Stimulated activated CD8-positive, alpha-beta memory T cell treated with anti-CD3 and anti-CD28 coated beads, Interleukin-12 subunit alpha, Interleukin-12 subunit beta, amount 100 ng/mL, for 24 hours (primary cell): ENCODE measurements at regions not wholly inside any gene's neighbourhood (a gene's known extent, or its start where the extent isn't known, plus 50 kb on each side); places are given as distances from the start of the nearest gene placed in this dataset.
"Not testable (repeated sequence)": the region's sequence is repeated elsewhere in the genome, so short reads cannot be mapped to it uniquely, and the experiment has no call there.

ENCODE experiments used
- DNase-seq: peaks from one replicate; pipeline ENCODE4 v3.0.0-alpha.2; 2020; ENCODE audit errors: extremely low read depth

GRCh38 chr9:105975886-105976645 lies 281.7 kb downstream of the TMEM38B start:
- no peak for DNase-seq

DNA sequence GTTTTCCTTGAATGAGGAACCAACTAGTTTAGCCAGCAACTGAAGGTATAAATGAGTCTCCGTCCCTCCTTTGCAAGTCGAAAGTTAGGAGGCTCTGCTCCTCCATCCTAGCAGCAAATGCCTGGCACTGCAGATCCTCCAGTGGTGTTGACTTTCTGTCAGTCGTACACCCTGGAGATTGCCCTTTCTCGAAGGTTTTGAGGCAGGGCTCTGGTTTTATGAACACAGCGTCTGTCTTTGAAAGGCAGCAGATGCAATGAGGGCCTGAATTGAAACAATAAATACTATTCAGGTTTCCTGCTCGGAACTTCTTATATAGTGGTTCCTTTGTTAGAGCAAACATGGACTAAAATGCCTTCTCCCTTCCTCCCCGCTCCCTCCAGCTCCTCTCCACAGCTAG lies 284.0 kb downstream of the TMEM38B start:
- DNase-seq = no peak

DNA sequence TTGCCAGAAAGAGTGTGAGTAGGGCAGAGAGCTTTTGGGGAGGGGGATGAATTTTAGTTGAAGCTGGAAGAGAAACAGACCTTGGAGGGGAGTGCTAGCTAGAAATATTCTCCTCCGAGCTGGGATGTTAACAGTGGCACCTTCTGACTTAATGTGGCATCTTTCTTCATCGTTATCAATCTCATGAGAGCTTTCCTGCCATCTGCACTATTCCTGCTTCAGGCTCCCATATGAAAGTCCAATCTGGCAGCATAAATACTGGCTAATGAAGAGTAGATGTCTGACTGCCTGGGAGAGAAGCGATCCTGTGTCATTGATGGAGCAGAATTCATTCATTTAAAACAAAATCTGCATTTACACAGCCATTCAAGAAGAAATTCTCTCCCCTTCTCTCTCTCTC lies 284.5 kb downstream of the TMEM38B start:
- no peak for DNase-seq

- no peak for DNase-seq
Observed at GRCh38 chr9:105979290-105979689, 284.9 kb downstream of the TMEM38B start.

DNA sequence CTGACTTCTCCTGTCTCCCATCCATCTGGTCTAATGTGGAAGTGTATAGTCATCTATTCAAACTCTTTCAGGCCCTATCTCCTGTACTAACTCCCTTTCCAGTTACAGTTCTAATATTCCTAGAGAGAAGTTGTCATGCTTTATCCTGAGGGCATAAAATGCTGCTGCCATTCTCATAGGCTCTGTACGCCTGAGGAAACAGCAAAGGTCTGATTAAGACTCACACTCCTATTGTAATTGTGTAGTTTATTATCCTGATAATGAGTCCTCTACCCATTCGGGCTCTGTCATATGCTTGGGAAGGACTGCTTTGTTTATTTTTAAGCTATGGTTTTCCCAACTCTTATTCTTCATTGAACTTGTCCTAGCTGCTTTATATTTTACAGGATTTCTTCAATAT lies 290.4 kb downstream of the TMEM38B start:
- no peak for DNase-seq

GRCh38 chr9:105993116-105993854 lies 298.9 kb downstream of the TMEM38B start:
- DNase-seq = no peak

GRCh38 chr9:105993921-105994715 lies 299.8 kb downstream of the TMEM38B start:
- no peak for DNase-seq

DNA sequence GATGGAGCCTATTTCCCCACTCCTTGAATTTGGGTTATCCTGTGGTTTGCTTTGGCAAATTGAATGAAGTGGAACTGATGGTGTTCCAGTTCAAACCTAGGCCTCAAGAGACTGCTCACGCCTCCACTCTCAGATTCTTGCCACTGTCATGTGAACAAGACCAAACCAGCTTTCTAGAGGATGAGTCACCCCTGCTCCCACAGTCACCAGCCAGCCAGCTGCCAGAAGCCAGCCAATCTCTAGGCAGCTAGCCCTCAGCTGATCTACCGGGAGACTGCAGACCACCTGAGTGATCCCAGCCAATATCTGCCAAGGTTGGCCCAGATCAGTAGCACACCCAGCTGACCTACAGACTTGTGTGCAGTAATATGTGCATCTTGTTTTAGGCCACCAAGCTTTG lies 300.6 kb downstream of the TMEM38B start:
- DNase-seq = no peak

DNA sequence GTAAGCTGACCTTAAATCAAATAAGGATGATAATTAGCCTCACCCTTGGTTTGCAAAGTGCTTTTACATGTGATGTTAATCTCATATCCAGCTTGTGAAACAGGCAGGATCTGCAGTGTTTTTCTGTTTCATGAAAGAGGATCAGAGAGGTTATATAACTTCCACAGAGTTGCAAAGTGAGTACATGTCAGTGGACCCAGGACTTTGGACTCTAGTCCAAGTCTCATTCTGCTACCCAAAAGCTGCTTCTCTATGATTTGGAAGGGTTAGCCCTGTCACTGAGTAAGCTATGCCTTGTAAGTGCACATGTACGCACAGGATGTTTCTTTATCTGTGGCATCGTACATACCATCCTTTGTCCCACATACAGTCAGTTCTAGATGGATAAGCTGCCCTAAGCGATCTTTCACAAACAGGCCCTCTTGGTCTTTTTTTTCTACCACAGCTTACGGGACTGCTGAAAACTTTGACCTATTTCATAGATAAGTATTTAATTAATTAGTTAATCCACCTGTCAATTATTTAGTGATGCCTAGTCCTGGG lies 322.9 kb downstream of the TMEM38B start:
- no peak for DNase-seq

GRCh38 chr9:106019039-106019680 lies 324.8 kb downstream of the TMEM38B start:
- no peak for DNase-seq

DNA sequence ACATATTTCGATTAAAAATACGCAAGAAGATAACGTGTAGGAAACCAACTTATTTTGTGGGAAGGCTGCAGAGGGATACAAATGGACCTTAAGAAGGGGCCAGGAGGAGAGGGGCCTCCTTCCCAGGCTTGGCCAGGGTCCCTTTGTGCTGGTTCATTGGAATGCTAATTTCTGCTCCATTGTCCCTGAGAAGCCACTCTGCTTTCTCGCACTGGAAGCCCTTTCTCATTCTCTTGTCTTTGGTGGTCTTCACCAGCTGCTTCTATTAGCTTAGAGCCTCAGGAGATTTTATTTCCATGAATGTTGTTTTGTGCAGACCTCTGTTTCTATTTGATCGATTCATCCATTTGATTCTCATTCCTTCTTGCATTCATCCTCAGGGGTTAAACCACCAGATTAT lies 325.4 kb downstream of the TMEM38B start:
- no peak for DNase-seq

DNA sequence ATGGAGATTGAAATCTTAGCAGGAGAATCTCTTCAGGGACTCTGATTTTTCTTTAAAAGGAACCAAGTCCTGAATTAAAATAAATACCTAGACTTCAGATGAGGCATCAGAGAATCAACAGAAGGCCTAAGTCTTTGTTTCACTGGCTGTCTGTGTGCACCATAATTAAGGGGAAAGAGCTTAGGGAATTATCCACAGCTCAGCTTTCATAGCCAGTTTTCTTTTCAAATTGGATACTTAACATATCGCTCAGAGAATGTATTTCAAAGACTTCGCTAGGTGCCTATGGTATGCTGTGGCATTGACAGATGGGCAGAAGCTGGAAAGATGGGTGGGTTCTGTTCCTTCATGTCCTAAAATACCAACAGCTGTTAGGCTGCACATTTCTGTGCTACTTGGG lies 325.8 kb downstream of the TMEM38B start:
- DNase-seq = no peak

GRCh38 chr9:106023455-106023854 lies 329.1 kb downstream of the TMEM38B start:
- no peak for DNase-seq

DNA sequence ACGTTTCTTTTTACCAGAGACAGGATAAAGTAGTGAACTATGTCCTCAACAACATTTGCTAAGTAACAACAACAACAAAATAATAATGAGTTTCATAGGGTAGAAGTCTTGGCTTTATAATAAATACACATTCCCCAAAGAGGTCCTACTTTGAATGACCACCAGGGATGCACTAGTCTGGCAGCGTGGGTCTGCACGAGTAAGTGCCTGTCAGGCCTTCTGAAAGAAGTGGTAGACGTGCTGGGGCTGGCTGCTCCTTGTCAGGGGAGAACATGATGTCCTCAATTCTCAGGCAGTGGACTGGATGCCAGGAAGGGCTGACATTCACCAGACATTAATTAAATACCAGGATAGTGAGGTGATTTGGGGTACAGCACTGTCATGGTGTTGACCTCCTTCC lies 331.1 kb downstream of the TMEM38B start:
- DNase-seq = no peak

DNA sequence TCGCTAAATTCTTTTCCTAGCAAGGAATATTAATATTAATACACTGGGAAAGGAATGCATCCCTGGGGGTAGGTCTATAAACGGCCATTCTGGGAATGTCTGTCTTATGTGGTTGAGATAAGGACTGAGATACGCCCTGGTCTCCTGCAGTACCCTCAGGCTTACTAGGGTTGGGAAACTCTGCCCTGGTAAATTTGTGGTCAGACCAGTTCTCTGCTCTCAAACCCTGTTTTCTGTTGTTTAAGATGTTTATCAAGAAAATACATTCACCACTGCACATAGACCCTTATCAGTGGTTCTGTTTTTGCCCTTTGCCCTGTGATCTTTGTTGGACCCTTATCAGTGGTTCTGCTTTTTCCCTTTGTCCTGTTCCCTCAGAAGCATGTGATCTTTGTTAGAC lies 335.8 kb downstream of the TMEM38B start:
- DNase-seq = not testable (repeated sequence)

GRCh38 chr9:106032978-106033377 lies 338.6 kb downstream of the TMEM38B start:
- no peak for DNase-seq

DNA sequence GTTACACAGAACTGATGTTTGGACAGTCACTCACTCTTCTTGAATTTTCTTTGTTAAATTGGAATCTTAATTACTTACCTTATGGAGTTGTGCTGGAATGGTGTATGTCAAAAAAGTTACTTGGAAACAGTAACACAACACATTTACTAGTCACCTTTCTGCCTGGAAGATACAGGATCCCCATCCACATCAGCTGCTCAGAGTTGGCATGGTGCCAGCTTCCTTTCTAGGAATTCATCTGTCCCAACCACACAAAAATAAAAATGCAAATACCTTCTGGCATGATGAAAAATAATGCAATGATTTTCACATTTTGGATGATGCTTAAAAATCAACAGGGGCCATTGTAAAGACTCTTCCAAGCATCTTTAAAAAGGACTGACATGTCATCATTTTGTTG lies 341.5 kb downstream of the TMEM38B start:
- no peak for DNase-seq

GRCh38 chr9:106038266-106039001 lies 344.1 kb downstream of the TMEM38B start:
- DNase-seq = no peak

- DNase-seq = no peak
Observed at GRCh38 chr9:106039151-106039935, 345.0 kb downstream of the TMEM38B start.

- not testable (repeated sequence) for DNase-seq
Observed at GRCh38 chr9:106041920-106042319, 347.6 kb downstream of the TMEM38B start.
